H9 (cell line): ENCODE measurements at regions not wholly inside any gene's neighbourhood (a gene's known extent, or its start where the extent isn't known, plus 50 kb on each side); places are given as distances from the start of the nearest gene placed in this dataset.
"Not testable (repeated sequence)": the region's sequence is repeated elsewhere in the genome, so short reads cannot be mapped to it uniquely, and the experiment has no call there.

Experiments used
- DNase-seq: peaks from one replicate; pipeline ENCODE4 v3.0.0-alpha.2; 2017
- H2AFZ ChIP-seq: one replicate; pipeline ENCODE4 v1.6.1; 2013; ENCODE audit warnings: mild to moderate bottlenecking, low read length, control low read depth, moderate library complexity
- H2AK5ac ChIP-seq: 2 replicates; pipeline ENCODE4 v1.6.1; 2013; ENCODE audit warnings: low read length, control low read depth, mixed read lengths; ENCODE audit not compliant: insufficient read length
- H2BK120ac ChIP-seq: one replicate; pipeline ENCODE4 v1.6.1; 2013; ENCODE audit warnings: low read depth, mild to moderate bottlenecking, low read length, control low read depth, inconsistent platforms; ENCODE audit not compliant: poor library complexity, severe bottlenecking
- H2BK12ac ChIP-seq: 2 replicates; pipeline ENCODE4 v1.6.1; 2013; ENCODE audit warnings: low read length, control low read depth, mixed read lengths, low read depth; ENCODE audit not compliant: insufficient read length
- H2BK15ac ChIP-seq: 2 replicates; pipeline ENCODE4 v1.6.1; 2013; ENCODE audit warnings: low read depth, low read length, control low read depth
- H2BK20ac ChIP-seq: one replicate; pipeline ENCODE4 v1.6.1; 2013; ENCODE audit warnings: low read depth, mild to moderate bottlenecking, low read length, control low read depth, inconsistent platforms; ENCODE audit not compliant: poor library complexity, severe bottlenecking
- H2BK5ac ChIP-seq: 2 replicates; pipeline ENCODE4 v1.6.1; 2013; ENCODE audit warnings: low read length, control low read depth, mixed read lengths; ENCODE audit not compliant: insufficient read length
- H3K14ac ChIP-seq: 2 replicates; pipeline ENCODE4 v1.6.1; 2013; ENCODE audit warnings: low read length, control low read depth; ENCODE audit not compliant: insufficient read depth
- H3K18ac ChIP-seq: 2 replicates; pipeline ENCODE4 v1.6.1; 2013; ENCODE audit warnings: low read depth, mild to moderate bottlenecking, mixed read lengths, low read length, control low read depth; ENCODE audit not compliant: insufficient read length
- H3K23ac ChIP-seq: 2 replicates; pipeline ENCODE4 v1.6.1; 2013; ENCODE audit warnings: low read length, control low read depth, mixed read lengths, low read depth; ENCODE audit not compliant: insufficient read length
- H3K23me2 ChIP-seq: 2 replicates; pipeline ENCODE4 v1.6.1; 2013; ENCODE audit warnings: low read depth, mild to moderate bottlenecking, mixed read lengths, low read length, control low read depth; ENCODE audit not compliant: insufficient read length, poor library complexity, severe bottlenecking
- H3K27ac ChIP-seq: 2 replicates; pipeline ENCODE4 v1.5.1; 2013; ENCODE audit warnings: low read length, control low read depth, mixed read lengths, low read depth; ENCODE audit not compliant: insufficient read length
- H3K27me3 ChIP-seq: 2 replicates; pipeline ENCODE4 v1.6.1; 2013; ENCODE audit warnings: low read length, control low read depth, inconsistent platforms; ENCODE audit not compliant: insufficient read depth
- H3K4ac ChIP-seq: 2 replicates; pipeline ENCODE4 v1.6.1; 2013; ENCODE audit warnings: low read depth, mild to moderate bottlenecking, control low read depth, inconsistent platforms, low read length, moderate library complexity
- H3K4me1 ChIP-seq: 2 replicates; pipeline ENCODE4 v1.6.1; 2013; ENCODE audit warnings: low read length, control low read depth, inconsistent platforms; ENCODE audit not compliant: insufficient read depth
- H3K4me2 ChIP-seq: 2 replicates; pipeline ENCODE4 v1.6.1; 2013; ENCODE audit warnings: low read length, control low read depth, mixed read lengths; ENCODE audit not compliant: insufficient read length, insufficient read depth
- H3K56ac ChIP-seq: 2 replicates; pipeline ENCODE4 v1.6.1; 2013; ENCODE audit warnings: low read depth, mild to moderate bottlenecking, mixed read lengths, low read length, control low read depth; ENCODE audit not compliant: insufficient read length
- H3K79me1 ChIP-seq: 2 replicates; pipeline ENCODE4 v1.6.1; 2013; ENCODE audit warnings: low read depth, mild to moderate bottlenecking, moderate library complexity, low read length, control low read depth, inconsistent platforms; ENCODE audit not compliant: insufficient read depth, poor library complexity, severe bottlenecking
- H3K79me2 ChIP-seq: 2 replicates; pipeline ENCODE4 v1.6.1; 2013; ENCODE audit warnings: low read length, control low read depth, inconsistent platforms; ENCODE audit not compliant: insufficient read depth
- H3K9ac ChIP-seq: 2 replicates; pipeline ENCODE4 v1.6.1; 2013; ENCODE audit warnings: low read length, control low read depth, mixed read lengths; ENCODE audit not compliant: insufficient read length; ENCODE audit errors: extremely low read depth
- H3K9me3 ChIP-seq: one replicate; pipeline ENCODE4 v1.6.1; 2013; ENCODE audit warnings: low read depth, low read length, inconsistent platforms; ENCODE audit not compliant: control insufficient read depth
- H3T11ph ChIP-seq: one replicate; pipeline ENCODE4 v1.6.1; 2013; ENCODE audit warnings: mild to moderate bottlenecking, low read length, control low read depth, inconsistent platforms
- H4K20me1 ChIP-seq: one replicate; pipeline ENCODE4 v1.6.1; 2013; ENCODE audit not compliant: control insufficient read depth, insufficient read length, insufficient read depth
- H4K5ac ChIP-seq: 2 replicates; pipeline ENCODE4 v1.6.1; 2013; ENCODE audit warnings: low read depth, mild to moderate bottlenecking, mixed read lengths, low read length, control low read depth; ENCODE audit not compliant: insufficient read length
- H4K8ac ChIP-seq: replicated peaks from 2 replicates; pipeline ENCODE4 v1.6.1; 2013; ENCODE audit warnings: low read length, control low read depth, mixed read lengths, low read depth; ENCODE audit not compliant: insufficient read length
- H4K91ac ChIP-seq: 2 replicates; pipeline ENCODE4 v1.6.1; 2013; ENCODE audit warnings: low read depth, mild to moderate bottlenecking, moderate library complexity, mixed read lengths, low read length, control low read depth; ENCODE audit not compliant: insufficient read length
- H3K27ac Mint-ChIP-seq, 3 experiments: 2 replicates in 2 of 3; 3 replicates in 1 of 3; pipeline ENCODE4 v1.8.0; 2020 to 2021; ENCODE audit warnings: mixed read lengths in 3 of 3, mild to moderate bottlenecking in 1 of 3, moderate library complexity in 1 of 3
- H3K27me3 Mint-ChIP-seq: 2 replicates; pipeline ENCODE4 v1.8.0; 2021; ENCODE audit warnings: low read depth, mild to moderate bottlenecking, moderate library complexity, mixed read lengths
- H3K36me3 Mint-ChIP-seq, 3 experiments: 2 replicates in 2 of 3; 3 replicates in 1 of 3; pipeline ENCODE4 v1.8.0; 2020 to 2021; ENCODE audit warnings: low read depth in 3 of 3, mixed read lengths in 3 of 3; ENCODE audit not compliant: insufficient read depth in 1 of 3
- H3K4me1 Mint-ChIP-seq, 2 experiments: 2 replicates each; pipeline ENCODE4 v1.8.0; 2020; ENCODE audit warnings: mixed read lengths in 2 of 2
- H3K4me3 Mint-ChIP-seq, 2 experiments: 2 replicates in 1 of 2; 3 replicates in 1 of 2; pipeline ENCODE4 v1.8.0; 2020 to 2021; ENCODE audit warnings: mild to moderate bottlenecking in 2 of 2, mixed read lengths in 2 of 2, moderate library complexity in 1 of 2
- H3K9me3 Mint-ChIP-seq, 2 experiments: 2 replicates in 1 of 2; 3 replicates in 1 of 2; pipeline ENCODE4 v1.8.0; 2020; ENCODE audit warnings: mild to moderate bottlenecking in 2 of 2, mixed read lengths in 2 of 2, moderate library complexity in 1 of 2
- WGBS: extraction: QIAGEN DNeasy Blood & Tissue Kit; methylation state at CpG from one replicate; pipeline ENCODE4 v1.1.7; 2013; ENCODE audit warnings: missing lambda C conversion rate, low lambda C conversion rate, mixed read lengths; ENCODE audit not compliant: insufficient read length; ENCODE audit errors: extremely low coverage; 5-methylcytosine and 5-hydroxymethylcytosine counted together

- not testable (repeated sequence) for H3K27me3 ChIP-seq, H3K23ac ChIP-seq, H2BK12ac ChIP-seq, H4K5ac ChIP-seq, H3K79me1 ChIP-seq, H4K20me1 ChIP-seq, H3K56ac ChIP-seq, H3T11ph ChIP-seq, H3K4ac ChIP-seq, H2BK20ac ChIP-seq, H3K9me3 ChIP-seq, H2BK15ac ChIP-seq, H3K4me1 Mint-ChIP-seq, H3K14ac ChIP-seq, H3K4me2 ChIP-seq, H4K8ac ChIP-seq, H3K27ac ChIP-seq, H2AK5ac ChIP-seq, H3K23me2 ChIP-seq, DNase-seq, H2BK120ac ChIP-seq, H3K18ac ChIP-seq, H3K79me2 ChIP-seq, H3K36me3 Mint-ChIP-seq, H3K27ac Mint-ChIP-seq, H3K9me3 Mint-ChIP-seq, H4K91ac ChIP-seq, H2BK5ac ChIP-seq, H3K4me1 ChIP-seq, H2AFZ ChIP-seq, H3K27me3 Mint-ChIP-seq, H3K4me3 Mint-ChIP-seq, H3K9ac ChIP-seq
- no CpG with 5 or more reads among the region's 19 CpGs for WGBS
These were observed 706.1 kb downstream of the KCNJ18 start for GRCh38 chr17:22398446-22398845.

GRCh38 chr17:22399037-22399436 is 706.7 kb downstream of the KCNJ18 start:
- not testable (repeated sequence) for DNase-seq, H2BK5ac ChIP-seq, H3K4me1 Mint-ChIP-seq, H3K27me3 ChIP-seq, H4K91ac ChIP-seq, H3K4me1 ChIP-seq, H3K9ac ChIP-seq, H4K8ac ChIP-seq, H2AFZ ChIP-seq, H3K4me2 ChIP-seq, H3K27ac ChIP-seq, H3K27ac Mint-ChIP-seq, H2BK20ac ChIP-seq, H3K4me3 Mint-ChIP-seq, H4K20me1 ChIP-seq, H3K36me3 Mint-ChIP-seq, H3K18ac ChIP-seq, H3K14ac ChIP-seq, H3K4ac ChIP-seq, H4K5ac ChIP-seq, H3K23me2 ChIP-seq, H3K9me3 Mint-ChIP-seq, H2BK15ac ChIP-seq, H3K79me1 ChIP-seq, H2BK120ac ChIP-seq, H2AK5ac ChIP-seq, H3K23ac ChIP-seq, H3K27me3 Mint-ChIP-seq, H3T11ph ChIP-seq, H3K79me2 ChIP-seq, H2BK12ac ChIP-seq, H3K9me3 ChIP-seq, H3K56ac ChIP-seq
- no CpG with 5 or more reads among the region's 40 CpGs for WGBS
